Activated CD8-positive, alpha-beta T cell treated with anti-CD3 and anti-CD28 coated beads for 36 hours (primary cell): ENCODE measurements at regions not wholly inside any gene's neighbourhood (a gene's known extent, or its start where the extent isn't known, plus 50 kb on each side); places are given as distances from the start of the nearest gene placed in this dataset.
A peak's percentile ranks its signal among the peaks of the same experiment; 100 is the strongest.

Experiments
- ATAC-seq: fragments of 200-7000 bp; cut with Tn5 transposase; one replicate; pipeline ENCODE4 v1.10.0; 2021; ENCODE audit warnings: mild to moderate bottlenecking, moderate library complexity
- CTCF ChIA-PET: fragments of 350-600 bp; sonication (Branson Sonifier 250); formaldehyde crosslinking; loops from one replicate; lab custom pipeline; 2021; ENCODE audit warnings: antibody characterized with exemption; lab: Charles Lee
- POLR2A ChIA-PET: fragments of 350-600 bp; sonication (Branson Sonifier 250); formaldehyde crosslinking; loops from one replicate; lab custom pipeline; 2021; ENCODE audit warnings: antibody characterized with exemption; lab: Charles Lee
- DNase-seq: peaks from one replicate; pipeline ENCODE4 v3.0.0-alpha.2; 2020
- H3K27ac Mint-ChIP-seq: one replicate; pipeline ENCODE4 v1.8.0; 2021; ENCODE audit warnings: mild to moderate bottlenecking, mixed read lengths
- H3K27me3 Mint-ChIP-seq: one replicate; pipeline ENCODE4 v1.8.0; 2021; ENCODE audit warnings: mixed read lengths
- H3K36me3 Mint-ChIP-seq: one replicate; pipeline ENCODE4 v1.8.0; 2021; ENCODE audit warnings: low read depth, mixed read lengths
- H3K4me1 Mint-ChIP-seq: one replicate; pipeline ENCODE4 v1.8.0; 2021; ENCODE audit warnings: low read depth, mixed read lengths
- H3K4me3 Mint-ChIP-seq: one replicate; pipeline ENCODE4 v1.8.0; 2021; ENCODE audit warnings: mild to moderate bottlenecking, moderate library complexity, mixed read lengths
- H3K9me3 Mint-ChIP-seq: one replicate; pipeline ENCODE4 v1.8.0; 2021; ENCODE audit warnings: mixed read lengths
- intact Hi-C: fragments of 100-400 bp; cut with micrococcal nuclease; formaldehyde crosslinking; loops from one replicate; pipeline ENCODE4 v1.10.0; 2022
- TF ChIP-seq, protein P1 (sequence below): fragments of 200-600 bp; IDR thresholded peaks from one replicate; pipeline ENCODE4 v1.8.0; 2022; ENCODE audit warnings: antibody characterized with exemption, mild to moderate bottlenecking

DNA sequence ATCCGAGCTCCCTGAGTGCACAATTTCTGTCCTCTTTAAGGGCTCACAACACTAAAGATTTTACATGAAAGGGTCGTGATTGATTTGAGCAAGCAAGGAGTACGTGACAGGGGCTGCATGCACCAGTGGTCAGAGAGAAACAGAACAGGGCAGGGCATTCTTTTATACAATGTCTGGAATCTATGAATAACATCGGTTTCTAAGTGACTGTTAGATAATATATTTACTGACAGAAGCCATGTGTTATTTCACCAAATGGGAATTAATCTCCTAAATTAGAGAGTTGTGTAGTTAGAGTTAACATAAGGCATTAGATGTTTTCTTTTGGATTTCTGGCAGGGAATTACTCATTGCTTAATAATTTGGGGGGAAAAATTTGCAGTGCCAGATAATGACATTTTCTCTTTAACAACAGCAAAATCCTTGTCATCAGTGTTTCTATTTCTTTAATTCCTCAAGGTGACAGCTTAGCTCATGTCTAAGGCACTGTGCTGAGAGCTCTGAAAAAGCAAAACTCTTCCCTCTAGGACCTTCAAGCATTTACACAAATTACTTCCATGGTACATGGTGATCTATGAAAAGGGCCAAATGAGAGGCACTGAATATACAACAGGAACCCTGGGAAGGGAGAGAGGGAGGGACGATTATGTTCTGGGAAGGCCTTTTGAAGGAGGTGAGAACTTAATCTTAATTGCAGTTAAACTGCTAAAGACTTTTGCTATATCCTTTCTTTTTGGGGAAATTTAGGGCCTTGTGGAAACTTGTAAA lies 145.0 kb downstream of the RTL3 start:
- Mint-ChIP-seq H3K27me3 (no peaks in the 10 kb centered on the region), H3K36me3 (peaks cover 2% of the 10 kb centered on the region), H3K4me1 (peaks cover 53% of the 10 kb centered on the region), H3K4me3 (no peak overlapping the region), H3K27ac (peak overlapping the region; percentile 95), H3K9me3 (peaks cover 15% of the 10 kb centered on the region)
- DNase-seq (no peak), ATAC-seq (no peak)
- ChIA-PET POLR2A (no interaction called here), CTCF (interaction anchor here (1.1 kb wide), 1 partner anchor 19 kb away, joined by 5 read pairs; no protein-coding TSS in a partner anchor)
- intact Hi-C loops: loop anchor here (2.0 kb wide), 1 partner anchor 137 kb away; no protein-coding TSS in a partner anchor
- TF ChIP-seq, protein P1, sequence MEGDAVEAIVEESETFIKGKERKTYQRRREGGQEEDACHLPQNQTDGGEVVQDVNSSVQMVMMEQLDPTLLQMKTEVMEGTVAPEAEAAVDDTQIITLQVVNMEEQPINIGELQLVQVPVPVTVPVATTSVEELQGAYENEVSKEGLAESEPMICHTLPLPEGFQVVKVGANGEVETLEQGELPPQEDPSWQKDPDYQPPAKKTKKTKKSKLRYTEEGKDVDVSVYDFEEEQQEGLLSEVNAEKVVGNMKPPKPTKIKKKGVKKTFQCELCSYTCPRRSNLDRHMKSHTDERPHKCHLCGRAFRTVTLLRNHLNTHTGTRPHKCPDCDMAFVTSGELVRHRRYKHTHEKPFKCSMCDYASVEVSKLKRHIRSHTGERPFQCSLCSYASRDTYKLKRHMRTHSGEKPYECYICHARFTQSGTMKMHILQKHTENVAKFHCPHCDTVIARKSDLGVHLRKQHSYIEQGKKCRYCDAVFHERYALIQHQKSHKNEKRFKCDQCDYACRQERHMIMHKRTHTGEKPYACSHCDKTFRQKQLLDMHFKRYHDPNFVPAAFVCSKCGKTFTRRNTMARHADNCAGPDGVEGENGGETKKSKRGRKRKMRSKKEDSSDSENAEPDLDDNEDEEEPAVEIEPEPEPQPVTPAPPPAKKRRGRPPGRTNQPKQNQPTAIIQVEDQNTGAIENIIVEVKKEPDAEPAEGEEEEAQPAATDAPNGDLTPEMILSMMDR: no peak

DNA sequence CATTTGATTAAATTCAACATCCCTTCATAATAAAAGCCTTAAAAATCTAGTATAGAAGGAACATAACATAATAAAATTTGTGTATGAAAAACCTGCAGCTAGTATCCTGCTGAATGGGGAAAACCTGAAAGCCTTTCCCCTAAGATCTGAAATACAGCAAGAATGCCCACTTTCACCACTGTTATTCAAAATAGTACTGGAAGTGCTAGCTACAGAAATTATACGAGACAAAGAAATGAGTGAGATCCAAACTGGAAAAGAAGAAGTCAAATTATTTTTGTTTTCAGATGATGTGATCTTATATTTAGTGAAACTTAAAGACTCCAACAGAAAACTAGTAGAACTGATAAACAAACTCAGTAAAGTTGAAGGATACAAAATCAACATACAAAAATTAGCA lies 152.9 kb downstream of the RTL3 start:
- Mint-ChIP-seq H3K9me3 (peaks cover 11% of the 10 kb centered on the region), H3K27me3 (no peaks in the 10 kb centered on the region), H3K27ac (no peak overlapping the region), H3K36me3 (no peaks in the 10 kb centered on the region), H3K4me3 (no peak overlapping the region), H3K4me1 (peaks cover 6% of the 10 kb centered on the region)
- ATAC-seq: no peak
- POLR2A ChIA-PET: no interaction called here
- TF ChIP-seq, protein P1: no peak
- intact Hi-C loops: no loop called here
- DNase-seq: no peak
- CTCF ChIA-PET: no interaction called here

DNA sequence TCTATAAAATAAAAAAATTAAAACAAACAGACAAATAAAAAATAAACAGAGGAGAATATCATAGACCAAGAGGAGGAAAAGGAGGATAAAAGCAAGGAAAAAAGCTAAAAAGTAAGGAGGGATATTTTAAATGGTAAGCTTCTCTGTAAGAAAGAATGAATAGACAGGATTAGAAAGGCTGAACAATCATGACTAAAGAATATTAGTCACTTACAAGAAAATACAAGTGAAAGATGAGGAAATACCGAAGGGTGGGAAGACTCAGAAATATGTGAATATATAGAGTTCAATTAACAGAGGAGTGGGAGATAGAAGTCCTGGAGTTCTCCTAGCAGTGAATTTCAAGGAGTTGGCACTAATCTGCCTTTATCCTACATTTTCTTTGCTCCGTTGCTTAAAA lies 162.6 kb downstream of the RTL3 start:
- TF ChIP-seq, protein P1: no peak
- ChIA-PET POLR2A (interaction anchor here (0.7 kb wide), 1 partner anchor 11 kb away, joined by 3 read pairs; no protein-coding TSS in a partner anchor), CTCF (no interaction called here)
- no peaks in the 10 kb centered on the region for H3K27me3 Mint-ChIP-seq
- H3K4me1 Mint-ChIP-seq: peaks cover 5% of the 10 kb centered on the region
- ATAC-seq (no peak), DNase-seq (no peak)
- no peaks in the 10 kb centered on the region for H3K9me3 Mint-ChIP-seq
- H3K27ac Mint-ChIP-seq: no peak overlapping the region
- no peak overlapping the region for H3K4me3 Mint-ChIP-seq
- H3K36me3 Mint-ChIP-seq: no peaks in the 10 kb centered on the region
- intact Hi-C loops: no loop called here

DNA sequence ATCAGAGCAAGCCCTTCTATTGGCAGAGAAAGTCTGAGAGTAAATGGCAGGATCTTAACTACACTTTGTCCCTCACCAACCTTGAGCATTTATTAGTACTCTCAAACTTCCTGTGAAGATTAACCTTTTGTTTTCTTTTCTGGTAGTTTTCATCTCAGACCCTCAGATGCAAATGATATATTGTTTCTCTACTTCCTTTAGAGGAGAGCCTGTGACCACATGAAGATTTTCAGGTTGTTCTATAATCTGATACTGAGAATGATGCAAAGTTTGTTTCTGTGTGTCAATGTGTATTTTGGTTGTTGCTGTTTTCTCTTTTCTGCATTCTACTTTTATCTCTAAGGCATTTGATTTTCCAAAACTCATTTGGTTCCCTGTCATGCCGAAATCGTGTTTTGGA lies 165.8 kb upstream of the CYSLTR1 start:
- H3K36me3 Mint-ChIP-seq: no peaks in the 10 kb centered on the region
- no peaks in the 10 kb centered on the region for H3K27me3 Mint-ChIP-seq
- no peak overlapping the region for H3K4me3 Mint-ChIP-seq
- no peaks in the 10 kb centered on the region for H3K9me3 Mint-ChIP-seq
- intact Hi-C loops: no loop called here
- H3K27ac Mint-ChIP-seq: no peak overlapping the region
- ATAC-seq (no peak), DNase-seq (no peak)
- TF ChIP-seq, protein P1: no peak
- H3K4me1 Mint-ChIP-seq: peaks cover 5% of the 10 kb centered on the region
- CTCF ChIA-PET: no interaction called here
- POLR2A ChIA-PET: no interaction called here

DNA sequence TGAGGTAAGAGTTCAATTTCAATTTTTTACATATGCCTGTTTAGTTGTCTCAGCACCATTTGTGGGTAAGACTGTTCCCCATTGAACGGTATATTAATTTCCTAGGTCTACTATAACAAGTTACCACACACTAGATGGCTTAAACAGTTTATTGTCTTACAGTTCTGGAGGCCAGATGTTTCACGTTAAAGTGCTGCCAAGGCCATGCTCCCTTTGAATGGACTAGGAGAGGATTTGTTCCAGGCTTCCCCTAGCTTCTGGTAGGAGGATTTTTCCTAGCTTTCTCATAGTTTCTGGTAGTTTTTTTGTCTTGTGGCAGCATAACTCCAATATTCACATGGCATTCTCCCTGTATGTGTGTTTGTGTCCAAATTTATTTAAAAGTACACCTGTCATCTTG lies 149.3 kb upstream of the CYSLTR1 start:
- no peak overlapping the region for H3K27ac Mint-ChIP-seq
- no peak overlapping the region for H3K4me3 Mint-ChIP-seq
- DNase-seq: no peak
- TF ChIP-seq, protein P1: no peak
- no peaks in the 10 kb centered on the region for H3K27me3 Mint-ChIP-seq
- ATAC-seq: no peak
- peaks cover 6% of the 10 kb centered on the region for H3K9me3 Mint-ChIP-seq
- POLR2A ChIA-PET: no interaction called here
- CTCF ChIA-PET: interaction anchor here (0.9 kb wide), 1 partner anchor 156 kb away, joined by 4 read pairs; no protein-coding TSS in a partner anchor
- H3K4me1 Mint-ChIP-seq: no peaks in the 10 kb centered on the region
- intact Hi-C loops: no loop called here
- no peaks in the 10 kb centered on the region for H3K36me3 Mint-ChIP-seq
